ENCODE measurements at regions not wholly inside any gene's neighbourhood (a gene's known extent, or its start where the extent isn't known, plus 50 kb on each side); places are given as distances from the start of the nearest gene placed in this dataset.
"Not testable (repeated sequence)": the region's sequence is repeated elsewhere in the genome, so short reads cannot be mapped to it uniquely, and the experiment has no call there.

GRCh38 chr16:21363550-21364223 is 85.6 kb upstream of the CRYM start:
- H3K36me3 ChIP-seq (ENCODE audit: control insufficient read depth, insufficient read depth, low read length); H3K27ac Mint-ChIP-seq (ENCODE audit: unreplicated experiment); H3K27me3 ChIP-seq (replicated peaks; ENCODE audit: control insufficient read depth, insufficient read depth, low read length); DNase-seq; H3K36me3 Mint-ChIP-seq (ENCODE audit: insufficient read depth, unreplicated experiment); POLR2A ChIA-PET; intact Hi-C loops (cut with micrococcal nuclease; ENCODE audit: unreplicated experiment); BruUV-seq (replicated peaks); H3K9me3 Mint-ChIP-seq (ENCODE audit: unreplicated experiment); H3K4me1 ChIP-seq; H3K9me3 ChIP-seq; H3K4me3 ChIP-seq (ENCODE audit: low read depth, low read length); H3K27me3 Mint-ChIP-seq (ENCODE audit: insufficient read depth, unreplicated experiment); CTCF ChIA-PET; H3K4me1 Mint-ChIP-seq (ENCODE audit: low read depth, unreplicated experiment); H3K4me3 Mint-ChIP-seq (ENCODE audit: unreplicated experiment): not testable (repeated sequence)

- intact Hi-C loops (cut with micrococcal nuclease; ENCODE audit: unreplicated experiment); H3K4me3 ChIP-seq (ENCODE audit: low read depth, low read length); H3K27me3 ChIP-seq (replicated peaks; ENCODE audit: control insufficient read depth, insufficient read depth, low read length); H3K4me1 ChIP-seq; H3K27ac Mint-ChIP-seq (ENCODE audit: unreplicated experiment); H3K36me3 Mint-ChIP-seq (ENCODE audit: insufficient read depth, unreplicated experiment); H3K4me1 Mint-ChIP-seq (ENCODE audit: low read depth, unreplicated experiment); H3K9me3 ChIP-seq; H3K9me3 Mint-ChIP-seq (ENCODE audit: unreplicated experiment); POLR2A ChIA-PET; H3K27me3 Mint-ChIP-seq (ENCODE audit: insufficient read depth, unreplicated experiment); H3K4me3 Mint-ChIP-seq (ENCODE audit: unreplicated experiment); BruUV-seq (replicated peaks); H3K36me3 ChIP-seq (ENCODE audit: control insufficient read depth, insufficient read depth, low read length); CTCF ChIA-PET: not testable (repeated sequence)
- DNase-seq, result peak; percentile 8 to 40
Observed at GRCh38 chr16:21361612-21362227, 83.6 kb upstream of the CRYM start.

GRCh38 chr16:21361045-21361444 is 83.0 kb upstream of the CRYM start:
- H3K36me3 ChIP-seq (ENCODE audit: control insufficient read depth, insufficient read depth, low read length); H3K9me3 Mint-ChIP-seq (ENCODE audit: unreplicated experiment); H3K9me3 ChIP-seq; H3K4me1 Mint-ChIP-seq (ENCODE audit: low read depth, unreplicated experiment); H3K4me1 ChIP-seq; H3K4me3 Mint-ChIP-seq (ENCODE audit: unreplicated experiment); H3K27me3 ChIP-seq (replicated peaks; ENCODE audit: control insufficient read depth, insufficient read depth, low read length); H3K27ac Mint-ChIP-seq (ENCODE audit: unreplicated experiment); POLR2A ChIA-PET; CTCF ChIA-PET; H3K27me3 Mint-ChIP-seq (ENCODE audit: insufficient read depth, unreplicated experiment); intact Hi-C loops (cut with micrococcal nuclease; ENCODE audit: unreplicated experiment); H3K4me3 ChIP-seq (ENCODE audit: low read depth, low read length); BruUV-seq (replicated peaks); DNase-seq; H3K36me3 Mint-ChIP-seq (ENCODE audit: insufficient read depth, unreplicated experiment): not testable (repeated sequence)

GRCh38 chr16:21359513-21359912 is 81.4 kb upstream of the CRYM start:
- DNase-seq; H3K27me3 Mint-ChIP-seq (ENCODE audit: insufficient read depth, unreplicated experiment); BruUV-seq (replicated peaks); H3K9me3 ChIP-seq; H3K36me3 Mint-ChIP-seq (ENCODE audit: insufficient read depth, unreplicated experiment); H3K4me3 ChIP-seq (ENCODE audit: low read depth, low read length); CTCF ChIA-PET; H3K4me1 ChIP-seq; H3K36me3 ChIP-seq (ENCODE audit: control insufficient read depth, insufficient read depth, low read length); H3K27me3 ChIP-seq (replicated peaks; ENCODE audit: control insufficient read depth, insufficient read depth, low read length); H3K27ac Mint-ChIP-seq (ENCODE audit: unreplicated experiment); H3K4me3 Mint-ChIP-seq (ENCODE audit: unreplicated experiment); H3K4me1 Mint-ChIP-seq (ENCODE audit: low read depth, unreplicated experiment); intact Hi-C loops (cut with micrococcal nuclease; ENCODE audit: unreplicated experiment); H3K9me3 Mint-ChIP-seq (ENCODE audit: unreplicated experiment): not testable (repeated sequence)
- POLR2A ChIA-PET, result interaction anchor here (0.6 kb wide), 1 partner anchor 203 kb away, joined by 3 read pairs; no protein-coding TSS in a partner anchor

- POLR2A ChIA-PET, result not testable (repeated sequence)
Observed at GRCh38 chr16:21358261-21358795, 80.2 kb upstream of the CRYM start.

GRCh38 chr16:21356308-21356707 is 78.2 kb upstream of the CRYM start:
- H3K27ac Mint-ChIP-seq (ENCODE audit: unreplicated experiment); H3K27me3 Mint-ChIP-seq (ENCODE audit: insufficient read depth, unreplicated experiment); H3K9me3 ChIP-seq; H3K4me3 ChIP-seq (ENCODE audit: low read depth, low read length); H3K36me3 ChIP-seq (ENCODE audit: control insufficient read depth, insufficient read depth, low read length); H3K9me3 Mint-ChIP-seq (ENCODE audit: unreplicated experiment); POLR2A ChIA-PET; H3K4me1 Mint-ChIP-seq (ENCODE audit: low read depth, unreplicated experiment); H3K4me3 Mint-ChIP-seq (ENCODE audit: unreplicated experiment); H3K36me3 Mint-ChIP-seq (ENCODE audit: insufficient read depth, unreplicated experiment); CTCF ChIA-PET; BruUV-seq (replicated peaks); H3K27me3 ChIP-seq (replicated peaks; ENCODE audit: control insufficient read depth, insufficient read depth, low read length); intact Hi-C loops (cut with micrococcal nuclease; ENCODE audit: unreplicated experiment); DNase-seq; H3K4me1 ChIP-seq: not testable (repeated sequence)

More at GRCh38 chr16:21358261-21358795, 80.2 kb upstream of the CRYM start:
- H3K9me3 ChIP-seq; BruUV-seq (replicated peaks); H3K27me3 Mint-ChIP-seq (ENCODE audit: insufficient read depth, unreplicated experiment); H3K27me3 ChIP-seq (replicated peaks; ENCODE audit: control insufficient read depth, insufficient read depth, low read length); H3K4me3 Mint-ChIP-seq (ENCODE audit: unreplicated experiment); H3K27ac Mint-ChIP-seq (ENCODE audit: unreplicated experiment); H3K4me1 ChIP-seq; H3K36me3 ChIP-seq (ENCODE audit: control insufficient read depth, insufficient read depth, low read length); H3K36me3 Mint-ChIP-seq (ENCODE audit: insufficient read depth, unreplicated experiment); DNase-seq; H3K4me3 ChIP-seq (ENCODE audit: low read depth, low read length); H3K9me3 Mint-ChIP-seq (ENCODE audit: unreplicated experiment); intact Hi-C loops (cut with micrococcal nuclease; ENCODE audit: unreplicated experiment); H3K4me1 Mint-ChIP-seq (ENCODE audit: low read depth, unreplicated experiment); CTCF ChIA-PET: not testable (repeated sequence)

- not testable (repeated sequence) for DNase-seq; BruUV-seq (replicated peaks)
Observed at GRCh38 chr16:21351433-21351832, 73.3 kb upstream of the CRYM start.

More at GRCh38 chr16:21351433-21351832, 73.3 kb upstream of the CRYM start:
- H3K4me1 ChIP-seq; H3K36me3 ChIP-seq (ENCODE audit: control insufficient read depth, insufficient read depth, low read length); H3K36me3 Mint-ChIP-seq (ENCODE audit: insufficient read depth, unreplicated experiment); H3K4me3 ChIP-seq (ENCODE audit: low read depth, low read length); intact Hi-C loops (cut with micrococcal nuclease; ENCODE audit: unreplicated experiment); H3K9me3 ChIP-seq; H3K27me3 Mint-ChIP-seq (ENCODE audit: insufficient read depth, unreplicated experiment); POLR2A ChIA-PET; H3K4me3 Mint-ChIP-seq (ENCODE audit: unreplicated experiment); H3K4me1 Mint-ChIP-seq (ENCODE audit: low read depth, unreplicated experiment); CTCF ChIA-PET; H3K27me3 ChIP-seq (replicated peaks; ENCODE audit: control insufficient read depth, insufficient read depth, low read length); H3K27ac Mint-ChIP-seq (ENCODE audit: unreplicated experiment); H3K9me3 Mint-ChIP-seq (ENCODE audit: unreplicated experiment): not testable (repeated sequence)
